GM04503 (cell line): ENCODE measurements at regions not wholly inside any gene's neighbourhood (a gene's known extent, or its start where the extent isn't known, plus 50 kb on each side); places are given as distances from the start of the nearest gene placed in this dataset.

Experiments used
- DNase-seq: peaks from one replicate; pipeline ENCODE4 v3.0.0-alpha.2; 2012; ENCODE audit warnings: low read depth

DNA sequence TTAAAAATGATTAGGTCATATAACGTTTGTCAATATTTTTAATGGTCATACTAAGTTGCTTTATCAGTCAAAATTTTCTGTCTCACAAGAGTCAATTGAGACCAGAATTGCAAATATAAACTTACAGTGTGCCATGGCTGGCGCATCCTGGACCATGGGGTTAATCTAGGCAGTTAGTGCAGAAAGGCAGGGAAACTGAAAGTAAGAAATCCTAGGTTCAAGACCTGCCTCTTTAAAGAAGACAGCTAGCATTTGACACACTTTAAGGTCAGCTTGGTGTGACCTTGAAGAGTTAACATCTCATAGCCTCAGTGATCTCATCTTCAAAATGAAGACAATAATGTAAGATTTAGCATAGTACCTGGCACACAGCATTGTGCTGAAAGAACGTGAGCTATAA lies 210.0 kb upstream of the DAB1 start:
- no peak for DNase-seq

DNA sequence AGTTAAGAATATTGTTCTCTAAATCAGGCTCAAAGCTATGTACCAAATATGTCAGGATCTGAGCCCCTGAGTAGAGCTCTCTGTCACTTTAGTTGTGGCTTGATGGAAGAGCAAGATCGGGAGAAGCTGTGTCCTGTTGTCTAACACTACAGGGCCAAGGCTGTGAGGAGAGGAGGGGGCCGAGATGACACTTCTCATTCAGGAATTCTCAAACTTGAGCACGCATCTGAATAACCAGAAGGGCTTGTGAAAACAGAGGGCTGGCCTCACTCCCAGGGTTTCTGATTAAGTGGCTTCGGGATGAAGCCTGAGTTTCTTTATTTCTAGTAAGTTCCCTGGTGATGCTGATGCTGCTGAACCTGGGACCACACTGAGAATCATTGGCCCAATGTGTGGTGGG lies 209.2 kb upstream of the DAB1 start:
- no peak for DNase-seq

DNA sequence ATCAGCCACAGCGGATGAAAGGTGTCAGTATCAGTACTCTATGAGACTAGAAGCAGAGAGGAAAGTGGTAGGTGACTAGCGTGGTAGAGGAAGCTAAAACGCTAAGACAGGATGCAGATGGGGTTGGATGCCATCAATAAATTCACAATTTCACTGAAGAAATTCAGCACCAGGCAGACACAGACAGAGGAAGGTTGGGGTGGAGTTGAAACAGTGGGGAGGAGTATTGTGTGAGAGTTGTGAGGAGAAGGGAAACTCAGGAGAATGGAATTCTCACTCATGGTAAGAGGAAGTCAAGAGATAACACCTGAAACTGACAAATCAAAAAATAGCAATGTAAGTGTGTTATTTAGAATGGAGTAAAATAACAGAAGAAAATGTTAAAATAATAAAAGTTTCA lies 208.5 kb upstream of the DAB1 start:
- DNase-seq, result no peak

DNA sequence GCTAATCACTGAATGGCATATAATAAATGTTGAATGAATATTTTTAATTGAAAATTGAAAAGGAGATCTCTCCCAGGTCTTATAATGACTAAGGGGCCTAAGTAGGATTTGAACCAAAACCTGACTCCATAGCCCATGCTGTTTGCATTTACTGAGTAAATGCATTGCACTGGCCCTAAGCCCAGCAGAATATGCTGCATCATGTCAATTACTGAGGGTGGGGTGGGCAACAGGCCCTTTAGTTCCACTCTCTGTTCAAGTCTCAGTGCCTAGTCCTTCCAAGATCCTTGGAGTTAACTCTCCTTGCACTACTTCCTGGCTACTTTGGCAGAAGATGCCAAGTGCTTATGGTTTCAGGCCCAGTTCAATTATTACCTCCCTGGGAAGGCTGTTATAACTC lies 203.8 kb upstream of the DAB1 start:
- no peak for DNase-seq

GRCh38 chr1:57623791-57624538 lies 200.1 kb upstream of the DAB1 start:
- DNase-seq, result no peak

GRCh38 chr1:57623039-57623790 lies 199.4 kb upstream of the DAB1 start:
- no peak for DNase-seq

DNA sequence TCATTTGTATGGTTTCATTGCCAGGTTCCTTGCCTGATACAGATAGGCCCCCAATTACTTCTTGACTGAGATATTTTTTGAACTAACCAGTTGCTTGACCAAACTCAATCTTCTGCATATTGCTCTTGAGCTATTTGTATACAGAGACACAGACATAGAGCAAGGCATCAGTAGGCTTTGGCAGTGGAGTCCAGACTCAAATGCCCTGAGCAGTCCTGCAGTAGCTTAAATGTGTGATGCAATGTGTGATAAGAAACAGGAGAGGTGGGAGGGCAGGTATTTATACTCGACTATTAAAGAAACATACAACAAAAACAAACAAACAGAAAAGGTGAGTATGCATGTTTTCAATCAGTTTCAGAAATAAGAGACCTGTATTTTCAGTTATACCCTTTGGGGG lies 197.9 kb upstream of the DAB1 start:
- DNase-seq, result no peak

DNA sequence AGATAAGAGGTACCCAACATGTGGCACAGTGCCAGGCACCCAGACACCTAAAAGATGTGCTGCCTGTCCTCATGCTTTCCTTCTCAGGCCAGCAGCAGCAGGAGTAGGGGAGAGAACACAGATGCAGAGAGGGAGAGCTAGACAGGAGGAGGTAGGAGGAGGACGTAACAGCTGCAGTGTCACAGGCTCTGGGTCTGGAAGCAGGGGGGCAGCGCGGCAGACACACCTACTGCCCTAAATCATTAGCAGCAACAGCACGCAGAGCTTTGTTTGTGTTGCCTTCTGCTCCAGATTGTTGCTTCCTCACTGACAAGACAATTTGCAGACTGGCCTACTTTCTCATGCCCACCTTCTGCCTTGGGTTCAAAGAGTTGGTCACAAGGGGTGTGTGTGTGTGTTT lies 196.7 kb upstream of the DAB1 start:
- DNase-seq, result no peak

- DNase-seq, result no peak
Observed at GRCh38 chr1:57616921-57617320, 193.1 kb upstream of the DAB1 start.

DNA sequence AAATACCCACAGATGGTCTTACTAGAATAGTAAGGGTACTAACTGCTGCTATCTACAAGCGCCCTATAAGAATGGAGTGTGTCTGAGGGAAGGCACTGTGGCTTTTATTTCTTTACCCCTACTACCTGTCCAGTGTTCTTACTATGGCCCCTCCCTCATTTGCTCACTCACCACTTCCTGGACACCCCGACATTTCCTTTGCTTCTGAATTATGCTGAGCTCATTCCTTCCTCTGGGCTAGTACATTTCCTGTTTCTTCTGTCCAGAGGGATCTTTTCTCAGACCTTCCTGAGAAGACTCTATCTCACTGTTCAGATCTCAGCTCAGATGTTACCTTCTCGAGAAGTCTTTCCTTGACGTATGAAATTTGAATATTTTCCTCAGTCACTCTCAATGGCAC lies 192.1 kb upstream of the DAB1 start:
- no peak for DNase-seq

GRCh38 chr1:57612833-57613232 lies 189.0 kb upstream of the DAB1 start:
- DNase-seq, result no peak

- no peak for DNase-seq
Observed at GRCh38 chr1:57605933-57606332, 182.1 kb upstream of the DAB1 start.

DNA sequence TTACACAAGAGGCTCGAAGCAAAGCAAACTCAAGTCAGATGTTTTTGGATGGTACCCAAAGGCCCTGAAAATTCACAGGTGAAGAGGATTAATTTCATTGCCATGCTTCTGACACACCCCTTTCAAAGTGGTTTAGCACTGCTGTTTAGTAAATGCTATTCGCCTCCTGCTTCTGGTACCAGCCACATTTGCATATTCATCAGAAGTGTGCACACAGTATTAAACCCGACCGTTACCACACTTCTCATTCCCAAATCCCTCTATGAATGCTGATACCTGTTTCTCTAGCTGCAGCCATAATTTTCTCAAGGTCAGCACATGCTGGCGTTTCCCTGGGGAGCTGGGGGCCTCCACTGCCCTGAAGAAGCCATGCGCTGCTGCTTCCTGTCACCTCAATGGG lies 179.8 kb upstream of the DAB1 start:
- no peak for DNase-seq

GRCh38 chr1:57600424-57600823 lies 176.6 kb upstream of the DAB1 start:
- no peak for DNase-seq

DNA sequence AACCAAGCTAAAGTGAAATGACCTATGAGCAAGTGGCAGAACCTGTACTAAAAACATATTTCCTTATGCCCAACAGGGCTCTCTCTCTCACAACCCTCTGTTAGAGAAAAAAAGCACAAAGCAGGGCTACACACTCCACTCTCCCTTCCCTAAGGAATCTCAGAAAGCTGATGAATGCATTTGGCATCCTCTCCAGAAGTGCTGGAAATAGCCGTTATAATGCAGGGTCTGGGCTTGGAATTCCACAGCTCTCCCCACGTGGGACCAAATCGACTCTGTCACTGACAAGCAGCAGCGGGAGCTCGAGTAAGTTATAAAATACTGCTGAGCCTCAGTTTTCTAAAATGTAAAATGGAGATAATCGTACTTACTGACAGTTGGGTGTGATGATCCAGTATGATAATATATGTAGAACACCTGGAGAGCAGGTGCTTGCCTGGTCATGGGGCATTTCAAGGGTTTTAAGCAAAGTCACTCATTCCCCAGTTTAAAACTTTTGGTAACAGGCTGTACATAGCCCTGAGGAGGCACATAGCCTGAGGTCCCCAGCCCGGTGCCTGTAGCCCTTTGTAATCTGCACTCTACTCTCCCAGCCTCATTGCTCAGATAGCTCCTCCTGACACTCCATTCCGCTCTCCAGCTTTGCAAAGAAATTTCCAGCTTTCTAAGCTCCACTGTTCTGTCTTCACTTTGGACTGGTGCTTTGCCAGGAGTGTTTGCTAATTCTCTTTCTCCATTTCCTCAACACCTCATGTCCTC lies 175.6 kb upstream of the DAB1 start:
- peak; percentile 27 for DNase-seq

- DNase-seq, result no peak
Observed at GRCh38 chr1:57597036-57597435, 173.2 kb upstream of the DAB1 start.

- no peak for DNase-seq
Observed at GRCh38 chr1:57594002-57594401, 170.1 kb upstream of the DAB1 start.

- DNase-seq, result no peak
Observed at GRCh38 chr1:57591842-57592241, 168.0 kb upstream of the DAB1 start.

GRCh38 chr1:57590978-57591377 lies 167.1 kb upstream of the DAB1 start:
- DNase-seq, result no peak

- no peak for DNase-seq
Observed at GRCh38 chr1:57586842-57587241, 163.0 kb upstream of the DAB1 start.

DNA sequence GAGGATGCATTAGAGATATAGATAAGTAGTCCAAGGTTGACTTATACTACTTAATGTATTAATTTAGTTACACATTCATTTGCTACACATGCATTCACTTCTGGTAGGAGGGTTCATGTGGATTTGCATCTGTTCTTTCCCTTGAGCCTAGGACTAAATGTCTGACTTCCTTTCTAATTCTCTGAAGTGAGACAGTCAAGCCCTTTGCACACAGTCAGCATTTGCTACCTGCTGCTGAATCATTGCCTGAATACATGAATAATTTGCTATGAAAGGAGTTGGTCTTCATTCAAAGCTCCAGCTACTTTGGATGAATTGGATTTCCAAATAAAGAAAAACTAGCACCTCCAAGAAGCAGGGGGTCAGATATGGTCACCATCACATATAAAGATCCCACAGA lies 154.8 kb upstream of the DAB1 start:
- no peak for DNase-seq

DNA sequence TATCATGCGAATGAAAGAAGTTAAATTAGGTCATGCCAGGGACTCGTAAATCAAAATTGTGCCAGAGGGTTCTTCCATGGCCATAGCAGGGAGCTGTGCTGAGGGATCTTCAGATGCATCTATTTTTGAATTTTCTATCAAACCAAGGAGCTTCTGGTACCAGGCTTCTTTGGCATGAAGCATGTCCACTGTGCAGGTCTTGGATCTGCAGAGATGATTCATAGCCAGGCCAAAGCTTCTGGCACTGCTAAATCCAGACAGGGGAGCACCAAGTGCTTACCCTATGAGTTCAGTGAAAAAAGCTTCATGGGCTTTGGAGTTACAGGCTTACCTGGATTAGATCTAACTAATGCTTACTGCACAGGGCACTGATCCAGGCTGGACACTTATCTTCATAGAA lies 154.2 kb upstream of the DAB1 start:
- DNase-seq, result no peak

- no peak for DNase-seq
Observed at GRCh38 chr1:57576756-57577155, 152.9 kb upstream of the DAB1 start.
